Adrenal gland (tissue), 5 donors: ENCODE measurements at regions not wholly inside any gene's neighbourhood (a gene's known extent, or its start where the extent isn't known, plus 50 kb on each side); places are given as distances from the start of the nearest gene placed in this dataset.

Experiments
- CTCF ChIP-seq, 6 experiments: fragments of 450-650 bp in 4 of 6; fragments of 200-600 bp in 2 of 6; sonication (generic) in 1 of 6; IDR thresholded peaks; 1 replicate in 5 of 6; 2 replicates in 1 of 6; pipeline versions ENCODE4 v1.5.1 to v1.8.0; 2016 to 2021; ENCODE audit warnings: antibody characterized with exemption in 6 of 6, mild to moderate bottlenecking in 2 of 6, moderate library complexity in 1 of 6
- POLR2A ChIP-seq, 2 donors: fragments of 450-650 bp; IDR thresholded peaks; one replicate each; pipeline ENCODE4 v1.6.1; 2017; ENCODE audit warnings: antibody characterized with exemption in 2 of 2, mild to moderate bottlenecking in 2 of 2, moderate library complexity in 1 of 2
- donor health status: DM: no; HTN: no; CAD: no.

- no peak for TF ChIP-seq POLR2A (IDR thresholded peaks at IDR 0.05)
- no peak for TF ChIP-seq CTCF (IDR thresholded peaks at IDR 0.05)
Measured at GRCh38 chr5:30802961-30803705, 390.4 kb upstream of the CDH6 start.
